GM19035 (cell line): ENCODE measurements at regions not wholly inside any gene's neighbourhood (a gene's known extent, or its start where the extent isn't known, plus 50 kb on each side); places are given as distances from the start of the nearest gene placed in this dataset.
"Not testable (repeated sequence)": the region's sequence is repeated elsewhere in the genome, so short reads cannot be mapped to it uniquely, and the experiment has no call there.

ENCODE experiments used
- ATAC-seq: cut with Tn5 transposase; IDR thresholded peaks from one replicate; pipeline ENCODE4 v1.9.1; 2021; ENCODE audit not compliant: unreplicated experiment

- ATAC-seq: no peak
Observed at GRCh38 chr14:65153101-65153500, 50.8 kb upstream of the MAX start.

GRCh38 chr14:65156568-65157366 is 54.5 kb upstream of the MAX start:
- peak; percentile 74 for ATAC-seq

GRCh38 chr14:65159281-65160062 is 57.2 kb upstream of the MAX start:
- ATAC-seq: peak; percentile 62

- no peak for ATAC-seq
Observed at GRCh38 chr14:65160091-65160490, 57.8 kb upstream of the MAX start.

- no peak for ATAC-seq
Observed at GRCh38 chr14:65162031-65162430, 59.7 kb upstream of the MAX start.

- ATAC-seq: no peak
Observed at GRCh38 chr14:65164068-65164824, 61.9 kb upstream of the MAX start.

- ATAC-seq: no peak
Observed at GRCh38 chr14:65164825-65165135, 62.5 kb upstream of the MAX start.

GRCh38 chr14:65167072-65167645 is 64.8 kb upstream of the MAX start:
- ATAC-seq: no peak

GRCh38 chr14:65168840-65169239 is 66.5 kb upstream of the MAX start:
- ATAC-seq: peak; percentile 3

- peak; percentile 89 for ATAC-seq
Observed at GRCh38 chr14:65169351-65169750, 67.0 kb upstream of the MAX start.

GRCh38 chr14:65170318-65170717 is 68.0 kb upstream of the MAX start:
- no peak for ATAC-seq

- no peak for ATAC-seq
Observed at GRCh38 chr14:65170768-65171507, 68.6 kb upstream of the MAX start.

- no peak for ATAC-seq
Observed at GRCh38 chr14:65173973-65174693, 71.8 kb upstream of the MAX start.

GRCh38 chr14:65174783-65175182 is 72.5 kb upstream of the MAX start:
- no peak for ATAC-seq

GRCh38 chr14:65177551-65177950 is 75.2 kb upstream of the MAX start:
- ATAC-seq: no peak

GRCh38 chr14:65179231-65179630 is 76.9 kb upstream of the MAX start:
- ATAC-seq: not testable (repeated sequence)

GRCh38 chr14:65179918-65180724 is 77.8 kb upstream of the MAX start:
- peak; percentile 90 for ATAC-seq

- no peak for ATAC-seq
Observed at GRCh38 chr14:65180725-65181025, 78.4 kb upstream of the MAX start.

- no peak for ATAC-seq
Observed at GRCh38 chr14:65184032-65184764, 81.9 kb upstream of the MAX start.
